ENCODE measurements at regions not wholly inside any gene's neighbourhood (a gene's known extent, or its start where the extent isn't known, plus 50 kb on each side); places are given as distances from the start of the nearest gene placed in this dataset.

- TF ChIP-seq CTCF (IDR thresholded peaks at IDR 0.05; ENCODE audit: low read depth, low read length, poor library complexity, severe bottlenecking) (no peak), EZH2phosphoT487 (IDR thresholded peaks at IDR 0.05; ENCODE audit: borderline replicate concordance, low read length) (no peak)
Measured at GRCh38 chr3:83953417-83954089, 1005.2 kb upstream of the CADM2 start.

Measured in DOHH2 (cell line).